Heart left ventricle (tissue), 16 donors: ENCODE measurements at regions not wholly inside any gene's neighbourhood (a gene's known extent, or its start where the extent isn't known, plus 50 kb on each side); places are given as distances from the start of the nearest gene placed in this dataset.

Source experiments
- ATAC-seq, 4 donors: fragments of 200-7000 bp; cut with Tn5 transposase; one replicate each; pipeline ENCODE4 v1.9.1; 2020 to 2022; ENCODE audit warnings: moderate library complexity in 4 of 4, mild to moderate bottlenecking in 3 of 4, moderate number of reproducible peaks in 1 of 4
- DNase-seq, 5 donors: peaks; one replicate each; pipeline ENCODE4 v3.0.0-alpha.2; 2020
- H3K27ac ChIP-seq, 12 donors: fragments of 200-600 bp; sonication (generic) in 4 of 12; one replicate each; pipeline versions ENCODE4 v1.5.0 to v1.8.0; 2016 to 2022; ENCODE audit warnings: mild to moderate bottlenecking in 2 of 12
- H3K27me3 ChIP-seq, 9 donors: fragments of 200-600 bp; sonication (generic) in 2 of 9; one replicate each; pipeline versions ENCODE4 v1.5.1 to v1.8.0; 2016 to 2022; ENCODE audit warnings: mild to moderate bottlenecking in 3 of 9
- H3K36me3 ChIP-seq, 9 donors: fragments of 200-600 bp; sonication (generic) in 2 of 9; one replicate each; pipeline versions ENCODE4 v1.5.0 to v1.8.0; 2018 to 2022; ENCODE audit warnings: mild to moderate bottlenecking in 2 of 9
- H3K4me1 ChIP-seq, 12 donors: fragments of 200-600 bp; sonication (generic) in 4 of 12; one replicate each; pipeline versions ENCODE4 v1.5.0 to v1.8.0; 2016 to 2022; ENCODE audit warnings: mild to moderate bottlenecking in 3 of 12
- H3K4me3 ChIP-seq, 12 donors: fragments of 200-600 bp; sonication (generic) in 4 of 12; one replicate each; pipeline versions ENCODE4 v1.5.0 to v1.8.0; 2017 to 2022; ENCODE audit warnings: mild to moderate bottlenecking in 9 of 12, moderate library complexity in 4 of 12
- H3K9me3 ChIP-seq, 12 donors: fragments of 200-600 bp; sonication (generic) in 4 of 12; one replicate each; pipeline versions ENCODE4 v1.5.0 to v1.8.0; 2016 to 2022; ENCODE audit warnings: mild to moderate bottlenecking in 1 of 12
- CTCF ChIP-seq, 12 donors: fragments of 200-600 bp; sonication (generic) in 4 of 12; IDR thresholded peaks; one replicate each; pipeline versions ENCODE4 v1.5.0 to v1.8.0; 2018 to 2022; ENCODE audit warnings: antibody characterized with exemption in 12 of 12, mild to moderate bottlenecking in 5 of 12
- POLR2A ChIP-seq, 2 donors: fragments of 450-650 bp; IDR thresholded peaks; one replicate each; pipeline ENCODE4 v1.6.1; 2017; ENCODE audit warnings: antibody characterized with exemption in 2 of 2, mild to moderate bottlenecking in 2 of 2, moderate library complexity in 2 of 2
- WGBS, 4 donors: extraction: QIAGEN DNeasy Blood & Tissue Kit in 2 of 4; methylation state at CpG; one replicate each; pipeline versions ENCODE4 v1.1.5 to v1.1.7; 2013 to 2018; 5-methylcytosine and 5-hydroxymethylcytosine counted together
- intact Hi-C, 10 donors: fragments of 100-400 bp; cut with DNase I; formaldehyde crosslinking; loops; one replicate each; pipeline versions ENCODE4 v1.11.1 to v1.14.2; 2022
- donor health status: ischemic (EF 13 %, LVEDD 7.1; RV severe dilation, severe dysfunction).
- donor health status: healthy with polysubstance abuse.
- donor health status: DM: no; HTN: yes; CAD: no.
- donor health status: DM: no; HTN: no; CAD: no.
- donor health status: ischemic (EF 25% LVEDD 6.9; RV normal size, moderate dysfunction).
- donor health status: ischemic (EF 25% LVEDD 5.7; RV mildly dilated, moderate dysfunction).
- donor health status: healthy.
- donor health status: DM: yes; HTN: yes; CAD: no.
- donor health status: ischemic (EF 35%, LVEDD 5.7; RV mildly dilated, moderate dysfunction).
- donor health status: nonischemic (EF 11% LVEDD 7.7; RV severe dilation, severe dysfunction).
- donor health status: DM: yes; HTN: yes; CAD: no.
- donor health status: PGD.
- donor health status: ischemic (EF 29% LVEDD 5.4; RV normal size, mild dysfunction).
- donor health status: nonischemic (EF 23%, LVEDD 6.1; RV moderate dilation, normal function).

GRCh38 chr11:106327134-106327533 lies 249.7 kb downstream of the AASDHPPT start:
- H3K9me3 ChIP-seq = peaks cover 0 to 5% (median 0%) of the 10 kb centered on the region in 12 donors
- no peak for ATAC-seq
- no peak for DNase-seq
- no peak overlapping the region for H3K27ac ChIP-seq
- TF ChIP-seq CTCF (IDR thresholded peaks at IDR 0.05) (no peak), POLR2A (IDR thresholded peaks at IDR 0.05) (no peak)
- no peak overlapping the region for H3K4me3 ChIP-seq
- no peaks in the 10 kb centered on the region for H3K4me1 ChIP-seq
- intact Hi-C loops = no loop called here
- no peaks in the 10 kb centered on the region for H3K27me3 ChIP-seq
- WGBS, 4 donors = 71 to 78% (median 76%) methylated on average over 3 of the region's 3 CpGs
- no peaks in the 10 kb centered on the region for H3K36me3 ChIP-seq

GRCh38 chr11:106327637-106328036 lies 250.2 kb downstream of the AASDHPPT start:
- no peak for ATAC-seq
- H3K4me3 ChIP-seq = no peak overlapping the region
- H3K27ac ChIP-seq = no peak overlapping the region
- no peaks in the 10 kb centered on the region for H3K27me3 ChIP-seq
- H3K4me1 ChIP-seq = no peaks in the 10 kb centered on the region
- no peaks in the 10 kb centered on the region for H3K36me3 ChIP-seq
- H3K9me3 ChIP-seq = peaks cover 0 to 5% (median 0%) of the 10 kb centered on the region in 12 donors
- TF ChIP-seq POLR2A (IDR thresholded peaks at IDR 0.05) (no peak), CTCF (IDR thresholded peaks at IDR 0.05) (no peak)
- intact Hi-C loops = no loop called here
- no peak for DNase-seq

- Histone ChIP-seq H3K36me3 (no peaks in the 10 kb centered on the region), H3K9me3 (peaks cover 0 to 3% (median 0%) of the 10 kb centered on the region in 12 donors), H3K4me1 (no peaks in the 10 kb centered on the region), H3K27me3 (no peaks in the 10 kb centered on the region), H3K4me3 (no peak overlapping the region), H3K27ac (no peak overlapping the region)
- intact Hi-C loops = no loop called here
- ATAC-seq (no peak), DNase-seq (no peak)
- WGBS, 4 donors = 80 to 93% (median 88%) methylated on average over 1 of the region's 1 CpG
- TF ChIP-seq POLR2A (IDR thresholded peaks at IDR 0.05) (no peak), CTCF (IDR thresholded peaks at IDR 0.05) (no peak)
Observed at GRCh38 chr11:106329273-106330018, 252.0 kb downstream of the AASDHPPT start.

GRCh38 chr11:106331176-106331575 lies 253.7 kb downstream of the AASDHPPT start:
- TF ChIP-seq CTCF (IDR thresholded peaks at IDR 0.05) = no peak
- no peak for TF ChIP-seq POLR2A (IDR thresholded peaks at IDR 0.05)
- no peak for ATAC-seq
- Histone ChIP-seq H3K9me3 (peaks cover 0 to 3% (median 0%) of the 10 kb centered on the region in 12 donors), H3K27me3 (no peaks in the 10 kb centered on the region), H3K4me3 (no peak overlapping the region), H3K36me3 (no peaks in the 10 kb centered on the region), H3K4me1 (no peaks in the 10 kb centered on the region), H3K27ac (no peak overlapping the region)
- intact Hi-C loops = no loop called here
- DNase-seq = no peak
- 88 to 93% (median 92%) methylated on average over 3 of the region's 3 CpGs for WGBS, 4 donors
